Breast epithelium (tissue), 3 donors: ENCODE measurements at regions not wholly inside any gene's neighbourhood (a gene's known extent, or its start where the extent isn't known, plus 50 kb on each side); places are given as distances from the start of the nearest gene placed in this dataset.

Experiments
- CTCF ChIP-seq, 3 donors: fragments of 450-650 bp; IDR thresholded peaks; one replicate each; pipeline ENCODE4 v1.5.1; 2016 to 2017; ENCODE audit warnings: antibody characterized with exemption in 3 of 3, mild to moderate bottlenecking in 3 of 3, moderate library complexity in 3 of 3
- POLR2A ChIP-seq: fragments of 450-650 bp; IDR thresholded peaks from one replicate; pipeline ENCODE4 v1.6.1; 2016; ENCODE audit warnings: antibody characterized with exemption, mild to moderate bottlenecking, moderate library complexity
- POLR2AphosphoS5 ChIP-seq, 3 donors: sonication (generic); formaldehyde crosslinking; IDR thresholded peaks; one replicate each; pipeline ENCODE4 v1.6.1; 2017; ENCODE audit warnings: antibody characterized with exemption in 3 of 3

DNA sequence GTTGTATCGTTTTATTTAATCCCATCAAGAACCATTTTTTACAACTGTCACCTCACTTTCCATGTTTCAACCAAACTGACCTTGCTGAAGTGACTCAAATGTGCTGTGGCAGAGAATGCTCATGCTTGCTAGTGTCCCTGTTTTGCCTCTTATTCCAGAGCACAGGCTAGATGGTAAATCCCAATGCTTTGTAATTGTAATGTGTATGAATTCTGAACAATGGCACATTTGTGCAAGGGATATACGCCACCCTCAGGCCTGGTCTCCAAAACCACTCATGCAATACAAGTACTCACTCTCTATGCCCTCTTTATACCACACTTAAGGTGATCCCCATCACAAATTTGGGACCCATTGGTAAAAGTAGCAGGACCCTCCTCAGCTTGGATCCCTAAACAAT is 313.6 kb downstream of the HHIPL2 start:
- TF ChIP-seq POLR2A (no peak), CTCF (IDR thresholded peaks at IDR 0.05) (no peak), POLR2AphosphoS5 (IDR thresholded peaks at IDR 0.05) (no peak)
